ENCODE measurements at regions not wholly inside any gene's neighbourhood (a gene's known extent, or its start where the extent isn't known, plus 50 kb on each side); places are given as distances from the start of the nearest gene placed in this dataset.
"Not testable (repeated sequence)": the region's sequence is repeated elsewhere in the genome, so short reads cannot be mapped to it uniquely, and the experiment has no call there.

DNA sequence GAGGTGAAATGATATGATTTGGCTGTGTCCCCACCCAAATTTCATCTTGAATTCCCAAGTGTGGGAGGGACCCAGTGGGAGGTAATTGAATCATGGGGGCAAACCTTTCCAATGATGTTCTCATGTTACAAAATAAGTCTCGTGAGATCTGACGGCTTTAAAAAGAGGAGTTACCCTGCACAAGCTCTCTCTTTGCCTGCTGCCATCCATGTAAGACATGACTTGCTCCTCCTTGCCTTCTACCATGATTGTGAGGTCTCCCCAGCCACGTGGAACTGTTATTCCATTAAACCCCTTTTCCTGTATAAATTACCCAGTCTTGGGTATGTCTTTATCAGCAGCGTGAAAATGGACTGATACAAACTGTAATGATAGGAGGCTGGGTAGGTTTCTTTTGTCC is 145.1 kb downstream of the AKR1D1 start:
- not testable (repeated sequence) for TF ChIP-seq EZH2 (IDR thresholded peaks at IDR 0.05; ENCODE audit: insufficient read depth, poor library complexity, severe bottlenecking); EZH2phosphoT487 (IDR thresholded peaks at IDR 0.05; ENCODE audit: insufficient read depth, low read depth)
